Activated CD4-positive, alpha-beta T cell treated with anti-CD3 and anti-CD28 coated beads, Interleukin-2, amount 50 U/mL, for 16 hours (primary cell): ENCODE measurements at regions not wholly inside any gene's neighbourhood (a gene's known extent, or its start where the extent isn't known, plus 50 kb on each side); places are given as distances from the start of the nearest gene placed in this dataset.
"Not testable (repeated sequence)": the region's sequence is repeated elsewhere in the genome, so short reads cannot be mapped to it uniquely, and the experiment has no call there.

ENCODE experiments used
- DNase-seq: peaks from one replicate; pipeline ENCODE4 v3.0.0-alpha.2; 2020

GRCh38 chr5:162487528-162488525 is 420.3 kb downstream of the GABRG2 start:
- no peak for DNase-seq

- no peak for DNase-seq
These were observed 428.7 kb downstream of the GABRG2 start for GRCh38 chr5:162496100-162496808.

- no peak for DNase-seq
These were observed 429.9 kb downstream of the GABRG2 start for GRCh38 chr5:162497455-162497854.

- DNase-seq, result no peak
These were observed 435.2 kb downstream of the GABRG2 start for GRCh38 chr5:162502780-162503179.

GRCh38 chr5:162503796-162504195 is 436.2 kb downstream of the GABRG2 start:
- DNase-seq, result no peak

- DNase-seq, result no peak
These were observed 445.5 kb downstream of the GABRG2 start for GRCh38 chr5:162512935-162513565.

GRCh38 chr5:162514116-162514515 is 446.5 kb downstream of the GABRG2 start:
- DNase-seq, result no peak

GRCh38 chr5:162520878-162521277 is 453.3 kb downstream of the GABRG2 start:
- no peak for DNase-seq

GRCh38 chr5:162529209-162529608 is 461.6 kb downstream of the GABRG2 start:
- DNase-seq, result no peak

- DNase-seq, result no peak
These were observed 462.3 kb downstream of the GABRG2 start for GRCh38 chr5:162529886-162530285.

- DNase-seq, result no peak
These were observed 475.9 kb downstream of the GABRG2 start for GRCh38 chr5:162543437-162543836.

- DNase-seq, result no peak
These were observed 477.3 kb downstream of the GABRG2 start for GRCh38 chr5:162544905-162545304.

- no peak for DNase-seq
These were observed 482.7 kb downstream of the GABRG2 start for GRCh38 chr5:162550236-162550635.

- no peak for DNase-seq
These were observed 490.5 kb downstream of the GABRG2 start for GRCh38 chr5:162558120-162558519.

GRCh38 chr5:162567644-162568043 is 500.1 kb downstream of the GABRG2 start:
- no peak for DNase-seq

- no peak for DNase-seq
These were observed 506.2 kb downstream of the GABRG2 start for GRCh38 chr5:162573758-162574157.

GRCh38 chr5:162591724-162592123 is 524.2 kb downstream of the GABRG2 start:
- no peak for DNase-seq

- DNase-seq, result no peak
These were observed 526.3 kb downstream of the GABRG2 start for GRCh38 chr5:162593881-162594280.

- no peak for DNase-seq
These were observed 536.0 kb downstream of the GABRG2 start for GRCh38 chr5:162603443-162604070.

- no peak for DNase-seq
These were observed 540.3 kb downstream of the GABRG2 start for GRCh38 chr5:162607879-162608278.

- not testable (repeated sequence) for DNase-seq
These were observed 554.2 kb downstream of the GABRG2 start for GRCh38 chr5:162621726-162622263.

- DNase-seq, result no peak
These were observed 556.5 kb downstream of the GABRG2 start for GRCh38 chr5:162624110-162624509.

GRCh38 chr5:162637481-162637880 is 569.9 kb downstream of the GABRG2 start:
- no peak for DNase-seq
